Germinal center (tissue), 1 donor: ENCODE measurements at regions not wholly inside any gene's neighbourhood (a gene's known extent, or its start where the extent isn't known, plus 50 kb on each side); places are given as distances from the start of the nearest gene placed in this dataset.

Experiments used
- DNase-seq: peaks from one replicate; pipeline ENCODE4 v3.0.0; 2012; ENCODE audit warnings: mixed read lengths, low spot score

GRCh38 chr20:57877131-57877824, 167.5 kb upstream of the PMEPA1 start:
- no peak for DNase-seq

GRCh38 chr20:57876163-57876562, 166.3 kb upstream of the PMEPA1 start:
- DNase-seq = no peak

DNA sequence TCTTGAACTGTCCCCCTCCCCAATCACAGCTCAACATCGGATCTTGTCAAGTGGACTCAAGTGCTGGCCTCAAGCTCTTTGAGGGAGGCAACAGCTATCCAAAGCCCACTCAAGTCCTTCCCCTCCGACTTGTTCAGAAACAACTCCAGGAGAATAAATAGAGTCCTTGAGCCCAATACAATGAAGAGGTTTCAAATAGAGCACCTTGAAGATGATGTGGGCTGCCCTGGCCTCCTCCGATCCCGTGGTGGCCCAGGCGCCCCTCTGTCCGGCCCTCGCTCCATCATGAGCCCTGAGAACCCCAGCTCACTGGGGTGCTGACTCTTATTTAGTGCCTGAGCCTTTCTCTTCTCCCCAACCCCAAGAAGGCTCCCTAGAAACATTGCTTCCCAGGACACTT, 164.3 kb upstream of the PMEPA1 start:
- DNase-seq = no peak

GRCh38 chr20:57872816-57873409, 163.1 kb upstream of the PMEPA1 start:
- no peak for DNase-seq

- no peak for DNase-seq
Measured at GRCh38 chr20:57871237-57871632, 161.4 kb upstream of the PMEPA1 start.

- no peak for DNase-seq
Measured at GRCh38 chr20:57870597-57871236, 160.9 kb upstream of the PMEPA1 start.

DNA sequence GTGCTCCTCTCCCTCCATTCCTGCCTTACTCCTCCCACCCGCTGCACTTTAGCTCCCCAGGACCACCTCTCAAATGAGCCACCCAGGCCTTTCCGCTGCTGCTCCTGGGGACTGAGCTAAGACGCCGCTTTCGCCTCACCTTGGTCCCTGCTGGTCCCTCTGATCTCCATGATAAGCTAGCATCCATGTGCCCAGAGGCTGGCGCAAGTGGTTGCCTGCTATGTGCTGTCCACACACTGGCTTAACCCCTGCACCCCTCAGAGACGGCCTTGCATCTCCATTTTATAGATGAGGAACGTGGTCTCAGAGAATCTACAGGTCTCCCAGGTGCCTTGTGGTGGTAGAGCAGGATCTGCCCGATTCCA, 160.1 kb upstream of the PMEPA1 start:
- DNase-seq = no peak

- DNase-seq = no peak
Measured at GRCh38 chr20:57869291-57869950, 159.6 kb upstream of the PMEPA1 start.

DNA sequence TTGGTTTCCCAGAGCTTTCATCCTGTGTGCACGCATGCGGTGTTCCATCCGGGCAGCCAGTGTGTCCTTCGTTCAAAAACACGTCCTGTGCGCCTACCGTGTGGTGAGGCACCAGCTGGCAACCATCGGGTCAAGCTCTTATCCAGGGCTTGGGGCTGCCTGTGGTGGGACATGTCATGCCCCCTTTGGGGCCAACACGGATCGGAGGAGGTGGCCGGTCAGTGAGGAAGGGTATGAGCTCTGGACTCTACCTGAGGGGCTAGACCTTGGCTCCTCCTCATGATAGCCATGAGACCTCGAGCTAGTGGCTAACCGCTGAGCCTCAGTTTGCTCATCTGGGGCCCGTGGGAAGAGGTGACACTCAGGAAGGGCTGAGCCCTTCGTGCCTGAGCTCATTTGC, 158.5 kb upstream of the PMEPA1 start:
- DNase-seq = no peak

GRCh38 chr20:57867807-57868206, 158.0 kb upstream of the PMEPA1 start:
- DNase-seq = no peak

DNA sequence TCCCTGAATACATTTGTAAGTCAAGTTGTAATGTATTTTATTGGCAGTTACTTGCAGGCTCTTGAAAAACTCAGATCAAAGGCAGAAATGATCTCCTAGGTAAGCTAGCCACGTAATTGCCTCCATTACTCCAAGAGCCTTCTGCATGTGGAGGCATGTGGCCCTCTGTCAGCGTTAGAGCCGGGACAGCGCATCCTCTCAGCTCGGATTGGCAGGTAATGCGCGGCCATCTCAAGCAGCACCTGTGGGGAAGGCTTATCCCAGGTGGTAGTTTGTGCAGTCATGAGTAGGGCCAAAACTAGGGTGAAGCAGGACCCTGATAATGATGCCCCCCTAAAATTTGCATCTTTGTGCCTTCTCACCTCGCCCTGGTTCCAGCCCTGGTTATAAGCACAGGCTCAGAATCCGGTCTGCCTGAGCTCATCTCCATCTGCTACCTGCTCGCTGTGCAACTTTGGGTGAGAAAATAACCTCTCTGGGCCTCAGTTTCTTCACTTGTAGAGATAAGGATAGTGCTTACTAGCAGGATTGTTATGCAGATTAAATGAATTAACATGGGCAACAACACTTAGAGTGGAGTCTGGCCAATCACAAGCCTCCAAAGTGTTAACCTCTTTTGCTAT, 157.5 kb upstream of the PMEPA1 start:
- DNase-seq = no peak

DNA sequence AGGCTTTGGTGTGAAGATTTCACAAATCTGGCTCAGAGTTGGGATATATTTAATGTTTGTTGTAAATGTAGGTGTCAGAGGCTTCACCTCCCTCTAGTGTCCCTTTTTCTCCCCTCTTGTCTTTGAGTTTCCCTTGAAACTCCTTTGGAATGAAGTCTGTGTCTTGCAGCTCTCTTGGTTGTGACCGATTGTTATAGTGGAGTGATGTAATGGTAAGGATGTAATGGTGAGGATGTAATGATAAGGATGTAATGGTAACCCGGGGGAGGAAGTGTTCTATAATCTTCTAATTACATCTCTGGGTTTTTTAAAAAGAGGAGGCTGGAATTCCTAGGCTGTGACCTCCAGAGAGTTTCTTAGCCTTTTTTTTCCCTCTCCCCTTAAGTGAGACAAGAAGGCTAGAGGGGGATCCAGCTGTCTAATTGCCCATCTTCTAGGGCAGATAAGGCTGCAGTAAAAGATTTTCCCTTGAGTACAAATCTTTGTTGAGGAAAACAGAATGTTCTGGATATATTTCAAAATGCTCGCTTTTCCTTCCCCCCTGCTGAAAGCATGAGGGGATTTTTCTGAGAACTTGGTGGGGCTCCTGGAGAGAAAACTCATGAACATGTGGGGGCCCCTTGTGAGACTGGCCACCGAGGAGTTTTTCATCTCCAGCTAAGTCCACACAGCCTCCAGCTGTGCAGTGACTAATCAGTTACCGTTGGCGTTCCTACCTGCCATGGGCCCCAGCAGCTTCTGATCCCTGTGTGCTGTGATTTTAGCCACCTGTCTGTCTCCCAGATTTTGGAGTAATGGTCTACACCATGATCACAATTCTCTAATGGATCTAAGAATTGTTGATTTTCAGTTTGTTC, 156.7 kb upstream of the PMEPA1 start:
- no peak for DNase-seq

GRCh38 chr20:57865266-57865665, 155.5 kb upstream of the PMEPA1 start:
- no peak for DNase-seq

GRCh38 chr20:57860576-57860975, 150.8 kb upstream of the PMEPA1 start:
- no peak for DNase-seq

DNA sequence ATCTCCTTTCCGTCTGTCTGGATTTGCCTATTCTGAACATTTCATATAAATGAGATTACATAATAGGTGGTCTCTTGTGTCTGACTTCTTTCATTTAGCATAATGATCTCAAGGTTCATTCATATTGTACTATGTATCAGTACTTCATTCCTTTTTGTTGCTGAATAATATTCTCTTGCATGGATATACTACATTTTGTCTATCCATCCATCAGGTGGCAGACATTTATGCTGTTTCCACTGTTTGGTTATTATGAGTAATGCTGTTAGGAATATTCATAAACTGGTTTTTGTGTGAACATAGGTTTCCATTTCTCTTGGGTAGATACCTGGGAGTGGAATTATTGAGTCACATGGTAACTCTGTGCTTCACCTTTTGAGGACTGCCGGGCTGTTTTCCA, 148.2 kb upstream of the PMEPA1 start:
- DNase-seq = no peak

DNA sequence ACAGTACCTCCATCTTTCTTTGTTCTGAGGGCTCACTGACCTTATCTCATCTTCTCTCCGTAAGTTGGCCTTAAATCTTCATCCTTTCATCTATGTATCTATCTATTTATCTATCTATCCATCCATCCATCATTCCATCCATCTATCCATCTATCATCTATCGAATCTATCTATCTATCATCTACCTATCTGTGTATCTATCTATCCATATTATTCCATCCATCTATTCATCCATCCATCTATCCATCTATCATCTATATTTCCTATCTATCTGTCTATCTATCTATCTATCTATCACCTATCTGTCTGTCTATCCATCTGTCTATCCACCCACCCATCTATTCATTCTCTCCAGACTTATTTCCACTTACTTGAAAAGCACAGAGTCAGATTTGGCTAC, 147.3 kb upstream of the PMEPA1 start:
- DNase-seq = no peak

DNA sequence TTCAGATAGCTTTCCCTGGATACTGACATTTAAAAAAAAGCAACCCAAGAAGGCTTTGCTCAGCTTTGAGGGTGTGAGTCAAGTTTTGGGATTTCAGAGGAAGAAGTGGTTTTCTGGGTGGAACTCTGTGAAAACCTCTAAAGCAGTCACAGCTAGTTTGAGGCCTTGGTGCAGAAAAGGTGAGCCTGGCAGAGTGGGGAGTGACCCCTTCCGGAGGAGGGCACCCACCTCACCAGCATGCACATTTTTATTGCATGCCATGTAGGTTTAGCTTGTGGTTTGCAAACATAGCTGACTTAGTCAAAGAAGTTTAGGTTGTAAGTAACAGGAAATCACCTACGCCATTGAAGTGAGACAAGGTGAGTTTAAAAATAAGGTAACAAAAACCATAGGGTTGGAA, 146.8 kb upstream of the PMEPA1 start:
- no peak for DNase-seq

DNA sequence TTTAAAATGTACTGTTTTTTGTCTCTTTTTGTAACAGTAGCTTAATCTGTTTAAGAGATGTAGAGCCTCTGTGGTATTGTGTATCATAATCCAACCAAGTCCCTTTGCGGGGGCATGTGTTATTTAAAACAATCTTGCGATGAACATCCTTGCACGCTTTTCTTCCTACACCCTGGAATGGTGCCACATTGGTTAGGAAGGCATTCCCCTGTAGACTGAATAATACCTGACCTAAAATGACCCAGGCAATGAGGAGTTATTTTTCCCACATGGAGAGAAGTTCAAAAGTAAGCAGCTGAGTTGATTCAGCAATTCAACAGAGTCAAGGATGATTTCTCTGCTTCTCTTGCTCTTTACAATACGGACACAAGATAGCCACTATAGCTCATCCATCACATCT, 142.0 kb upstream of the PMEPA1 start:
- no peak for DNase-seq

DNA sequence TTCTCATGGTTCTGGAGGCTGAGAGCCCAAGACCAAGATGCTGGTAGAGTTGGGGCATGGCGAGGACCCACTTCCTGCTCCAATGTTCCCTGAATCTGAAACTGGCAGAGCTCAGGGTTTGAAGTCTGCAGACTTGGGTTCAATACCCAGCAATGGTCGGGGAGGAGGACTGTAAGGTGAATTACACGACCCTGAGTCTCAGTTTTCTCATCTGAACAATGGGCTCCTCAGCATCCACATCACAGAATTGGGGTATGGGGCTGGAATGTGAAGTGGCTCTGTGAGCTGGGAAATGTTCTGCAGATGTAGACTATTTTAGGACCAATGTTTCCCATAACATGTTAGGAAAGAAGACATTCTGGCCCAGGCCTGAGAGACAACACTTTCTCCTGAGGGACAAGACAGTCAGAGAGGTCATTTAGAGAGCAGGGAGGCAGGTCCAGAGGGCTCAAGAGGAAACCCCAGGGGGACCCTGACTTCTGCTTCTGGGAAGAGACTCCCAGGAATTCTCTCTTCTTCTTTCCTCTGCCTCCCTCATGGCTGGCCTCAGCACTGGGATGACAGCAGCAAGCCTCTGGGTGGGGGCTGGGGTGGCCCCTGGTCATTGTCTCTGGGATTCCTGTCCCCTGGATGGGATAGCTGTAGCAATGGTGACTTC, 141.3 kb upstream of the PMEPA1 start:
- no peak for DNase-seq

GRCh38 chr20:57849521-57850215, 139.9 kb upstream of the PMEPA1 start:
- DNase-seq = no peak

- DNase-seq = no peak
Measured at GRCh38 chr20:57849121-57849520, 139.3 kb upstream of the PMEPA1 start.
